Panc1 (cell line): ENCODE measurements at regions not wholly inside any gene's neighbourhood (a gene's known extent, or its start where the extent isn't known, plus 50 kb on each side); places are given as distances from the start of the nearest gene placed in this dataset.

Source experiments
- ATAC-seq: fragments of 200-7000 bp; cut with Tn5 transposase; 2 replicates; pipeline ENCODE4 v1.9.1; 2020; ENCODE audit warnings: mild to moderate bottlenecking, moderate library complexity
- BruUV-seq: library from RNA; stranded (reverse); fragments of 400-500 nt; replicated peaks from 2 replicates; lab custom pipeline; 2021; lab: Mats Ljungman, UMichigan
- CTCF ChIA-PET: fragments of 300-600 bp; sonication (Branson Sonifier 250); formaldehyde crosslinking; loops from one replicate; lab custom pipeline; 2022; ENCODE audit warnings: antibody characterized with exemption; lab: Charles Lee
- POLR2A ChIA-PET: fragments of 300-600 bp; sonication (Branson Sonifier 250); formaldehyde crosslinking; loops from one replicate; lab custom pipeline; 2022; ENCODE audit warnings: antibody characterized with exemption; lab: Charles Lee
- DNase-seq: peaks from one replicate; pipeline ENCODE4 v3.0.0-alpha.2; 2010; ENCODE audit warnings: low read depth, low spot score
- H3K27ac ChIP-seq: 2 replicates; pipeline ENCODE4 v1.5.1; 2011; ENCODE audit warnings: mild to moderate bottlenecking, low read length, inconsistent platforms
- H3K27me3 ChIP-seq: fragments of 200-500 bp; sonication (Bioruptor generic); 2 replicates; pipeline ENCODE4 v1.6.0; 2014; ENCODE audit warnings: low read length, inconsistent platforms; ENCODE audit not compliant: control insufficient read depth, insufficient read depth
- H3K36me3 ChIP-seq: fragments of 200-500 bp; sonication (Bioruptor generic); 2 replicates; pipeline ENCODE4 v1.5.1; 2014; ENCODE audit warnings: inconsistent platforms, mild to moderate bottlenecking, low read length, moderate library complexity; ENCODE audit not compliant: control insufficient read depth, insufficient read depth
- H3K4me1 ChIP-seq: 2 replicates; pipeline ENCODE4 v1.5.1; 2011; ENCODE audit warnings: inconsistent platforms, mild to moderate bottlenecking, low read length, moderate library complexity; ENCODE audit not compliant: control insufficient read depth, insufficient read depth
- H3K4me3 ChIP-seq, 2 experiments: 2 replicates each; pipeline ENCODE4 v1.5.1; 2011 to 2012; ENCODE audit warnings: low read depth in 2 of 2, low read length in 2 of 2, mild to moderate bottlenecking in 2 of 2, inconsistent platforms in 1 of 2, moderate library complexity in 1 of 2
- H3K9me3 ChIP-seq: fragments of 200-500 bp; sonication (Bioruptor generic); 2 replicates; pipeline ENCODE4 v1.5.1; 2014; ENCODE audit warnings: low read depth, mild to moderate bottlenecking, inconsistent platforms, low read length, moderate library complexity; ENCODE audit not compliant: control insufficient read depth, insufficient read depth
- POLR2AphosphoS5 ChIP-seq: IDR thresholded peaks from 2 replicates; pipeline ENCODE4 v1.6.1; 2012; ENCODE audit warnings: mild to moderate bottlenecking, low read depth, low read length, moderate library complexity
- SIN3A ChIP-seq: IDR thresholded peaks from 2 replicates; pipeline ENCODE4 v1.6.1; 2012; ENCODE audit warnings: low read depth, mild to moderate bottlenecking, low read length, moderate library complexity, borderline replicate concordance; ENCODE audit not compliant: insufficient read depth
- TCF7L2 ChIP-seq: IDR thresholded peaks from 2 replicates; pipeline ENCODE4 v1.6.1; 2011; ENCODE audit warnings: mild to moderate bottlenecking, low read depth, low read length, inconsistent platforms
- in situ Hi-C: cut with HindIII; loops from 2 replicates; pipeline ENCODE4 v1.10.0; 2016; ENCODE audit warnings: low sequenced_read_pairs, low pct_unique_long_range_greater_than_20kb
- intact Hi-C: fragments of 100-400 bp; cut with micrococcal nuclease; formaldehyde crosslinking; loops from one replicate; pipeline ENCODE4 v1.10.0; 2022; ENCODE audit not compliant: unreplicated experiment
- TF ChIP-seq, protein P1 (sequence below), 2 experiments: IDR thresholded peaks; 2 replicates each; pipeline ENCODE4 v1.6.1; 2011 to 2012; ENCODE audit warnings: low read depth in 2 of 2, control low read depth in 1 of 2, low read length in 1 of 2, mild to moderate bottlenecking in 1 of 2, moderate library complexity in 1 of 2; ENCODE audit not compliant: insufficient read depth in 1 of 2
- TF ChIP-seq, protein P2 (sequence below): fragments of 450-650 bp; IDR thresholded peaks from 2 replicates; pipeline ENCODE4 v1.5.1; 2017; ENCODE audit warnings: mild to moderate bottlenecking

DNA sequence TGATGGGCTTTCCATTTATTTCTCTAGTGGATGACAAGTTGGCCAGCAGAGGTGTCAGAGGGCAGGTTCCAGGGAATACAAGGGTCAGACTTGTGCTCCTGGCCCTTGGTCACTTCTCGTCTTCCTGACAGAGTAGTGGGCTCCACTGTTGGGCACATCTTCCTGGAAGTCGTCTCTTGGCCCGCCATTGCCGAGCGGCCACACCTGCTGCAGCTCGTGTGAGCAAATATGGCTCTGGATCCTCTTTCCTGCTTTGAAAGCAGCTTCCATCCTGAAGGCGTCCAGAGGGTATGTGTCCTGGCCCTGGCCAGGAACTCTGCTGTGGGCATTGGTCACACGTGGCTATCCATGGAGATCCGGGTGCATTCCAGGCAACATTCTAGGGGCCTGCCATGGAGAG lies 100.2 kb downstream of the SNRPN start:
- Histone ChIP-seq H3K9me3 (peaks cover 73% of the 10 kb centered on the region), H3K36me3 (no peaks in the 10 kb centered on the region; the same call in 1 of the 2 replicates), H3K27me3 (no peaks in the 10 kb centered on the region), H3K27ac (no peak overlapping the region), H3K4me1 (no peaks in the 10 kb centered on the region), H3K4me3 (no peak overlapping the region)
- intact Hi-C loops (no loop called here), in situ Hi-C loops (no loop called here)
- DNase-seq, result no peak
- no peak for ATAC-seq
- ChIA-PET CTCF (no interaction called here), POLR2A (no interaction called here)
- TF ChIP-seq POLR2AphosphoS5 (no peak), SIN3A (no peak), TCF7L2 (no peak)
- TF ChIP-seq, protein P1, sequence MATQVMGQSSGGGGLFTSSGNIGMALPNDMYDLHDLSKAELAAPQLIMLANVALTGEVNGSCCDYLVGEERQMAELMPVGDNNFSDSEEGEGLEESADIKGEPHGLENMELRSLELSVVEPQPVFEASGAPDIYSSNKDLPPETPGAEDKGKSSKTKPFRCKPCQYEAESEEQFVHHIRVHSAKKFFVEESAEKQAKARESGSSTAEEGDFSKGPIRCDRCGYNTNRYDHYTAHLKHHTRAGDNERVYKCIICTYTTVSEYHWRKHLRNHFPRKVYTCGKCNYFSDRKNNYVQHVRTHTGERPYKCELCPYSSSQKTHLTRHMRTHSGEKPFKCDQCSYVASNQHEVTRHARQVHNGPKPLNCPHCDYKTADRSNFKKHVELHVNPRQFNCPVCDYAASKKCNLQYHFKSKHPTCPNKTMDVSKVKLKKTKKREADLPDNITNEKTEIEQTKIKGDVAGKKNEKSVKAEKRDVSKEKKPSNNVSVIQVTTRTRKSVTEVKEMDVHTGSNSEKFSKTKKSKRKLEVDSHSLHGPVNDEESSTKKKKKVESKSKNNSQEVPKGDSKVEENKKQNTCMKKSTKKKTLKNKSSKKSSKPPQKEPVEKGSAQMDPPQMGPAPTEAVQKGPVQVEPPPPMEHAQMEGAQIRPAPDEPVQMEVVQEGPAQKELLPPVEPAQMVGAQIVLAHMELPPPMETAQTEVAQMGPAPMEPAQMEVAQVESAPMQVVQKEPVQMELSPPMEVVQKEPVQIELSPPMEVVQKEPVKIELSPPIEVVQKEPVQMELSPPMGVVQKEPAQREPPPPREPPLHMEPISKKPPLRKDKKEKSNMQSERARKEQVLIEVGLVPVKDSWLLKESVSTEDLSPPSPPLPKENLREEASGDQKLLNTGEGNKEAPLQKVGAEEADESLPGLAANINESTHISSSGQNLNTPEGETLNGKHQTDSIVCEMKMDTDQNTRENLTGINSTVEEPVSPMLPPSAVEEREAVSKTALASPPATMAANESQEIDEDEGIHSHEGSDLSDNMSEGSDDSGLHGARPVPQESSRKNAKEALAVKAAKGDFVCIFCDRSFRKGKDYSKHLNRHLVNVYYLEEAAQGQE (IDR thresholded peaks at IDR 0.05; ENCODE audit: insufficient read depth in 1 of 2, low read depth in 2 of 2, low read length in 1 of 2), result no peak
- TF ChIP-seq, protein P2, sequence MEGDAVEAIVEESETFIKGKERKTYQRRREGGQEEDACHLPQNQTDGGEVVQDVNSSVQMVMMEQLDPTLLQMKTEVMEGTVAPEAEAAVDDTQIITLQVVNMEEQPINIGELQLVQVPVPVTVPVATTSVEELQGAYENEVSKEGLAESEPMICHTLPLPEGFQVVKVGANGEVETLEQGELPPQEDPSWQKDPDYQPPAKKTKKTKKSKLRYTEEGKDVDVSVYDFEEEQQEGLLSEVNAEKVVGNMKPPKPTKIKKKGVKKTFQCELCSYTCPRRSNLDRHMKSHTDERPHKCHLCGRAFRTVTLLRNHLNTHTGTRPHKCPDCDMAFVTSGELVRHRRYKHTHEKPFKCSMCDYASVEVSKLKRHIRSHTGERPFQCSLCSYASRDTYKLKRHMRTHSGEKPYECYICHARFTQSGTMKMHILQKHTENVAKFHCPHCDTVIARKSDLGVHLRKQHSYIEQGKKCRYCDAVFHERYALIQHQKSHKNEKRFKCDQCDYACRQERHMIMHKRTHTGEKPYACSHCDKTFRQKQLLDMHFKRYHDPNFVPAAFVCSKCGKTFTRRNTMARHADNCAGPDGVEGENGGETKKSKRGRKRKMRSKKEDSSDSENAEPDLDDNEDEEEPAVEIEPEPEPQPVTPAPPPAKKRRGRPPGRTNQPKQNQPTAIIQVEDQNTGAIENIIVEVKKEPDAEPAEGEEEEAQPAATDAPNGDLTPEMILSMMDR, result no peak
- BruUV-seq, result no TSS peak

GRCh38 chr15:25055356-25056068 lies 100.7 kb downstream of the SNRPN start:
- no peaks in the 10 kb centered on the region for H3K4me1 ChIP-seq
- DNase-seq, result no peak
- no peak overlapping the region for H3K27ac ChIP-seq
- H3K9me3 ChIP-seq, result peaks cover 74% of the 10 kb centered on the region
- POLR2A ChIA-PET, result no interaction called here
- CTCF ChIA-PET, result no interaction called here
- no peaks in the 10 kb centered on the region for H3K27me3 ChIP-seq
- no peaks in the 10 kb centered on the region; the same call in 1 of the 2 replicates for H3K36me3 ChIP-seq
- TF ChIP-seq, protein P1 (IDR thresholded peaks at IDR 0.05; ENCODE audit: insufficient read depth in 1 of 2, low read depth in 2 of 2, low read length in 1 of 2), result no peak
- TF ChIP-seq POLR2AphosphoS5 (no peak), TCF7L2 (no peak), SIN3A (no peak)
- TF ChIP-seq, protein P2, result no peak
- in situ Hi-C loops (no loop called here), intact Hi-C loops (no loop called here)
- no peak overlapping the region for H3K4me3 ChIP-seq
- no peak for ATAC-seq
- no TSS peak for BruUV-seq
